K562 (cell line): ENCODE measurements at regions not wholly inside any gene's neighbourhood (a gene's known extent, or its start where the extent isn't known, plus 50 kb on each side); places are given as distances from the start of the nearest gene placed in this dataset.

ENCODE experiments used
- HDGF ChIP-seq: fragments of 450-650 bp; IDR thresholded peaks from 2 replicates; pipeline ENCODE4 v1.6.1; 2016
- MYC ChIP-seq, 2 experiments: fragments of 250-450 bp in 1 of 2; sonication (Bioruptor Pico) in 1 of 2; IDR thresholded peaks; 2 replicates each; pipeline versions ENCODE4 v1.5.1 to v1.6.1; 2012 to 2021; ENCODE audit warnings: low read depth in 2 of 2, borderline replicate concordance in 1 of 2, improper control_type of control experiment in 1 of 2, low read length in 1 of 2, mild to moderate bottlenecking in 1 of 2, moderate library complexity in 1 of 2
- POLR3A ChIP-seq: IDR thresholded peaks from 2 replicates; pipeline ENCODE4 v1.6.1; 2011; ENCODE audit warnings: borderline replicate concordance, mild to moderate bottlenecking, moderate library complexity; ENCODE audit not compliant: insufficient read length, insufficient read depth; ENCODE audit errors: extremely low read depth
- PRPF4 ChIP-seq: fragments of 200-400 bp; formaldehyde crosslinking; IDR thresholded peaks from one replicate; pipeline ENCODE4 v1.6.1; 2017; ENCODE audit warnings: low read length, low read depth, mild to moderate bottlenecking; ENCODE audit not compliant: insufficient read depth, poor library complexity, severe bottlenecking
- RHOXF2B ChIP-seq: fragments of 250-450 bp; sonication (Bioruptor Pico); conservative IDR thresholded peaks from 2 replicates; pipeline ENCODE4 v1.5.1; 2021
- WHSC1 ChIP-seq: IDR thresholded peaks from one replicate; pipeline ENCODE4 v1.6.1; 2012; ENCODE audit warnings: low read length, control low read depth, inconsistent platforms
- ZNF282 ChIP-seq: sonication (generic); formaldehyde crosslinking; IDR thresholded peaks from 2 replicates; pipeline ENCODE4 v1.8.1; 2023; ENCODE audit warnings: missing genetic modification reagents
- ZNF444 ChIP-seq: fragments of 250-450 bp; sonication (Bioruptor Pico); IDR thresholded peaks from 2 replicates; pipeline ENCODE4 v1.4.0; 2020; ENCODE audit warnings: mild to moderate bottlenecking, moderate library complexity
- ZNF699 ChIP-seq: fragments of 250-450 bp; sonication (Bioruptor Pico); IDR thresholded peaks from 2 replicates; pipeline ENCODE4 v1.8.0; 2021; ENCODE audit warnings: mild to moderate bottlenecking, moderate library complexity; ENCODE audit not compliant: insufficient replicate concordance
- TF ChIP-seq, protein P1 (sequence below), 3 experiments: IDR thresholded peaks in 2 of 3; conservative IDR thresholded peaks in 1 of 3; 2 replicates each; pipeline ENCODE4 v1.5.1; 2011 to 2012; ENCODE audit warnings: low read length in 3 of 3, mild to moderate bottlenecking in 3 of 3, control low read depth in 2 of 3, improper control_type of control experiment in 1 of 3, inconsistent platforms in 1 of 3, low read depth in 1 of 3, mixed read lengths in 1 of 3, moderate library complexity in 1 of 3; ENCODE audit not compliant: insufficient read depth in 2 of 3
- TF ChIP-seq, protein P2 (sequence below): IDR thresholded peaks from 2 replicates; pipeline ENCODE4 v1.6.1; 2012; ENCODE audit warnings: low read depth, low read length, improper control_type of control experiment, borderline replicate concordance
- TF ChIP-seq, protein P3 (sequence below): fragments of 450-650 bp; formaldehyde crosslinking; conservative IDR thresholded peaks from 2 replicates; pipeline ENCODE4 v1.4.0; 2022; ENCODE audit warnings: mild to moderate bottlenecking, missing genetic modification characterization

DNA sequence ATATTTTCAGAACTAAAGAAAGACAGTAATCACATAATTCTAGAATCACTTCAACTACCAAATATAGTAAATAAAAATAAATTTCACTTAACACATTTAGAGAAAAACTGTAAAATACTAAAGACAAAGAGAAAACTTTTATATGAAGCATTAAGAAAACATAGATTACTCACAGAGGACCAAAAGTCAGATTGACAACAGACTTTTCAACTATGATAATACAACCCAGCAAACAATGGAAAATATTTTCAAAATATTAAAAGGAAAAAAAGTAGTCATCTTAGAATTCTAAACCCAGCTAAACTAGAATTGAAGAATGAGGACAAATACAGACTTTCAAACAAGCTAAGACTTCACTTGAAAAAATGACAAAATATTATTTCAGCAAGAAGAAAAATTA lies 164.8 kb upstream of the ARID1B start:
- TF ChIP-seq MYC (IDR thresholded peaks at IDR 0.05; ENCODE audit: low read depth, low read length) (no peak), MYC (CRISPR knock-in tag; IDR thresholded peaks at IDR 0.05; ENCODE audit: borderline replicate concordance, low read depth) (no peak), WHSC1 (no peak), ZNF699 (CRISPR knock-in tag) (no peak), ZNF282 (no peak), PRPF4 (no peak), POLR3A (no peak), ZNF444 (no peak), RHOXF2B (CRISPR knock-in tag) (no peak), HDGF (no peak)
- TF ChIP-seq, protein P1, sequence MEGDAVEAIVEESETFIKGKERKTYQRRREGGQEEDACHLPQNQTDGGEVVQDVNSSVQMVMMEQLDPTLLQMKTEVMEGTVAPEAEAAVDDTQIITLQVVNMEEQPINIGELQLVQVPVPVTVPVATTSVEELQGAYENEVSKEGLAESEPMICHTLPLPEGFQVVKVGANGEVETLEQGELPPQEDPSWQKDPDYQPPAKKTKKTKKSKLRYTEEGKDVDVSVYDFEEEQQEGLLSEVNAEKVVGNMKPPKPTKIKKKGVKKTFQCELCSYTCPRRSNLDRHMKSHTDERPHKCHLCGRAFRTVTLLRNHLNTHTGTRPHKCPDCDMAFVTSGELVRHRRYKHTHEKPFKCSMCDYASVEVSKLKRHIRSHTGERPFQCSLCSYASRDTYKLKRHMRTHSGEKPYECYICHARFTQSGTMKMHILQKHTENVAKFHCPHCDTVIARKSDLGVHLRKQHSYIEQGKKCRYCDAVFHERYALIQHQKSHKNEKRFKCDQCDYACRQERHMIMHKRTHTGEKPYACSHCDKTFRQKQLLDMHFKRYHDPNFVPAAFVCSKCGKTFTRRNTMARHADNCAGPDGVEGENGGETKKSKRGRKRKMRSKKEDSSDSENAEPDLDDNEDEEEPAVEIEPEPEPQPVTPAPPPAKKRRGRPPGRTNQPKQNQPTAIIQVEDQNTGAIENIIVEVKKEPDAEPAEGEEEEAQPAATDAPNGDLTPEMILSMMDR (IDR thresholded peaks at IDR 0.05 in 2 of 3, conservative IDR thresholded peaks at IDR 0.05 in 1 of 3; ENCODE audit: insufficient read depth in 2 of 3, low read depth in 1 of 3, low read length in 3 of 3) = no peak
- TF ChIP-seq, protein P2, sequence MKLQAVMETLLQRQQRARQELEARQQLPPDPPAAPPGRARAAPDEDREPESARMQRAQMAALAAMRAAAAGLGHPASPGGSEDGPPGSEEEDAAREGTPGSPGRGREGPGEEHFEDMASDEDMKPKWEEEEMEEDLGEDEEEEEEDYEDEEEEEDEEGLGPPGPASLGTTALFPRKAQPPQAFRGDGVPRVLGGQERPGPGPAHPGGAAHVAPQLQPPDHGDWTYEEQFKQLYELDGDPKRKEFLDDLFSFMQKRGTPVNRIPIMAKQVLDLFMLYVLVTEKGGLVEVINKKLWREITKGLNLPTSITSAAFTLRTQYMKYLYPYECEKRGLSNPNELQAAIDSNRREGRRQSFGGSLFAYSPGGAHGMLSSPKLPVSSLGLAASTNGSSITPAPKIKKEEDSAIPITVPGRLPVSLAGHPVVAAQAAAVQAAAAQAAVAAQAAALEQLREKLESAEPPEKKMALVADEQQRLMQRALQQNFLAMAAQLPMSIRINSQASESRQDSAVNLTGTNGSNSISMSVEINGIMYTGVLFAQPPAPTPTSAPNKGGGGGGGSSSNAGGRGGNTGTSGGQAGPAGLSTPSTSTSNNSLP = no peak
- TF ChIP-seq, protein P3, sequence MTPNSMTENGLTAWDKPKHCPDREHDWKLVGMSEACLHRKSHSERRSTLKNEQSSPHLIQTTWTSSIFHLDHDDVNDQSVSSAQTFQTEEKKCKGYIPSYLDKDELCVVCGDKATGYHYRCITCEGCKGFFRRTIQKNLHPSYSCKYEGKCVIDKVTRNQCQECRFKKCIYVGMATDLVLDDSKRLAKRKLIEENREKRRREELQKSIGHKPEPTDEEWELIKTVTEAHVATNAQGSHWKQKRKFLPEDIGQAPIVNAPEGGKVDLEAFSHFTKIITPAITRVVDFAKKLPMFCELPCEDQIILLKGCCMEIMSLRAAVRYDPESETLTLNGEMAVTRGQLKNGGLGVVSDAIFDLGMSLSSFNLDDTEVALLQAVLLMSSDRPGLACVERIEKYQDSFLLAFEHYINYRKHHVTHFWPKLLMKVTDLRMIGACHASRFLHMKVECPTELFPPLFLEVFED = no peak
